ENCODE measurements at regions not wholly inside any gene's neighbourhood (a gene's known extent, or its start where the extent isn't known, plus 50 kb on each side); places are given as distances from the start of the nearest gene placed in this dataset.

DNA sequence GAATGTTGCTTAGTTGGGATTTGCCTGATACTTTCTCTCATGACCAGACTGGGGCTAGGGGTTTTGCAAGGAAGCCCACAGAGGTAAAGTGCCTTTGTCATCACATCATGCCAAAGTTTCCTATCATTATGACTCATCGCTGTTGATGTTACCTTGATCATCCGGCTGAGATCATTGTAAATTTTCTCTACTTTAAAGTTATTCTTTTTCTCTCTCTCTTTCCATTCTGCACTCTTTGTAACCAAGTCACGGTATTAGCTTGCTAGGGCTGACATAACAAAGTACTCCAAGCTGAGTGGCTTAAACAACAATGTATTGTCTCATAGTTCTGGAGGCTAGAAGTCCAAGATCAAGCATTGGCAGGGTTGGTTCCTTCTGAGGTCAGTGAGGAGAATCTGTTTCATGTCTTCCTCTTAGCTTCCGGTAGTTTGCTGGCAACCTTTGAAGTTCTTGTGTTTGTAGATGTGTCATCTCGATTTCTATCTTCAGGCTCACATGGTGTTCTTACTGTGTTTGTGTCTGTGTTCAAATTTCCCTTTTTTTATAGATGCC is 113.0 kb downstream of the DTHD1 start:
- no peak for DNase-seq

DNA sequence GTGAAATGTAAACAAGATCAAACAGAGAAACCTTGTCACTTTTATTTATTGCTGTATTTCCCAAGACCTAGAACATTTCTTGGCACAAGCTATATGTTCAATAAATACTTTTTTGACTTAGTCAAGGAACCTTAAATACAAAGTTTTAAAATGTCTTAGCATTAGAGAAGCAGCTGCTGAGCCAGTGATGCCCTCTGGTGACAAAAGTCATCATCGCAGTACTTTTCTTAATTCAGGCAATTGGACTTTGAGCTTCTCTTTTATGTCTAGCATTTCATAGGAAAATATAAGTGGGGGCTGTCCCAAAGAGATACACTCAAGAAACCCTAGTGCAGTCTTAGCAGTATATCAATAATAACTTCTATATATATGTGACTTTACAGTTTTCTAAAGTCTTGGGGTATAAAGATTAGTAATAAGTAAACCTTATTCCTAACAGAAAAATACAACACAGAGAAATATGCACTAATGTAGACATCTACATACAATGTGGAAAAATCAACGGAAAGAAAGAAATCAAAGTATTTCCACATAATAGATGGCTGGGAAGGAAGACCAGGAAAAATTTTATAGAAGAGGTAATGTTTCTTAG is 118.4 kb downstream of the DTHD1 start:
- no peak for DNase-seq

DNA sequence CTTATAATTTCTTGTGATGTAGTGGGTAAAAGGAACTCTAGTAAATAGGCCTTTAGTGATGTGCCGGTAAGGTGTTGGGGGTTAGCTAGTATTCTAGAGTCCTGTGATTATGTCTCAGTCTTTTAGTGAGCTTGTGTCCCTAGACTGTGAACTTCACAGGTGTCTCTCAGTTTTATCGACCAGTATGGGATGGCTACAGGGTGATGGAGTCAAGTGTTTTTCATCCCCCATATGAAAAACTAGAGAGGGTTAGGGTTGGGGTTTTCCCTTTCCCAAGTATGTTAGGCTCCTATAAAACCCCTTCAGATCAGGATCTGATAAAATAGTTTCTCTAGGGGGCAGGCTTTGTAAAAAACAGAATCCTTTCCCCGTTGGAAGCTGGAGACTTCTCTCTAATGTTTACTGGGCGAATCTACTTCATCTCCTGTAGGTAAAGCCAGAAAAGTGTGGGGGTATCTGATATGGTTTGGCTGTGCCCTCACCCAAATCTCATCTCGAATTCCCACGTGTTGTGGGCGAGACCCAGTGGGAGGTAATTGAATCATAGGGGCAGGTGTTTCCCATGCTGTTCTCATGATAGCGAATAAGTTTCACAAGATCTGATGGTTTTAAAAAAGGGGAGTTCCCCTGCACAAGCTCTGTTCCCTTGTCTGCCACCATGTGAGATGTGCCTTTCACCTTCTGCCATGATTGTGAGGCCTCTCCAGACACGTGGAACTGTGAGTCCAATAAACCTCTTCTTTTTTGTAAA is 120.8 kb downstream of the DTHD1 start:
- no peak for DNase-seq

DNA sequence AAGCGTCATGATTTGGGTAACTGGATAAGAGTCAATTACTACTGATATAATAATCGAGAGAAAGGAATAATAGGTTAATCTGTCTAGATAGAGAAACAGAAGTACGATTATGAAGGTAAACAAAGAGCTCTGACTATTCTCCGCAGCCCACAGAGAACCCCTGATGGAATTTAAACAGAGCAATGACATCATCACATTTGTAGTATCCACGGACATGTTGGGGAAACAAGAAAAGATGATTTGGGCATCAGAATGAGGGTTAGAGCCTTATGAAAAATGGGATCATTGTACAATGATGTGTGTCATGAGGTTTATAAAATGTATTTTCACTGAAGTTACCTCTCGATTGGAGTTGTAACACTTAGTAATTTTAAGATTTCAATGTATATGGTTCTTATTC is 129.9 kb downstream of the DTHD1 start:
- no peak for DNase-seq

GRCh38 chr4:36414248-36414647 is 132.8 kb downstream of the DTHD1 start:
- DNase-seq = peak; percentile 7

DNA sequence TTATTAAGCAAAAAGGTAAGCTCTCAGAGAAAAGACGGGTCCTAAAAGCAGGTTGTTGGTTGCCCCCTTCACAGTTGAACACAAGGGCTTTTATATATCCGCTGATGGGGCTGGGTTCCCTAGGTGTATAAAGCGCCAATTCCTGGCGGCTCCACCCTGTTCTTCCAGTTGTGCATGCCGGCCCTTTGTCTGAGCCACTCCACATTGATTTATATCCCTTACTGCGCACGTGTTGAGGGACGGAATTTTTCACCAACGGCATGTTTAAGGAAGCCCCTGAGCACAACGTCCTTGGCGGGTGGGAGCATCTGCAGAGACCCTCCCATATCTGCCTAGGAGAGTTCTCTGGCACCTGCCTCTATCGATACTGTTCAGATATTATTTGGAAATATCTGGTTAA is 135.7 kb downstream of the DTHD1 start:
- no peak for DNase-seq

- DNase-seq = no peak
These were observed 138.8 kb downstream of the DTHD1 start for GRCh38 chr4:36420111-36420679.

GRCh38 chr4:36422607-36423006 is 141.2 kb downstream of the DTHD1 start:
- no peak for DNase-seq

- DNase-seq = no peak
These were observed 145.3 kb downstream of the DTHD1 start for GRCh38 chr4:36426741-36427140.

DNA sequence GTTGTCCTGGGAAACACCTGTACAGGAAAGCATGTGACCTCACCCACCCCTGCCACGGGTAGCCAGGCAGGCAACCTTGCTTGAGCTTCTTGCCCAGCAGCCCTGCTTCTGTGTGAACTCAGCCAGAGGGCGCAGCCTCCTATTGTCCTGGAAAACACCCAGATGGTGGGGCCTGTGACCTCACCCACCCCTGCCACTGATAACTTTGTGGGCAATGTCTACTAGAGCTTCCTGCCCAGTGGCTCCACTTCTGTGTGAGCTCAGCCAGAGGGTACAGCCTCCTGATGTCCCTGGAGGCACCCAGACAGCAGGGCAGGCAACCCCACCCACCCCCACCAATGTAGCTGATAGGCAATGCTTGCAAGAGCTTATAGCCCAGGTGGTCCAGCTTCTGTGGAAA is 146.3 kb downstream of the DTHD1 start:
- no peak for DNase-seq

GRCh38 chr4:36432586-36432985 is 151.2 kb downstream of the DTHD1 start:
- DNase-seq = no peak

- DNase-seq = no peak
These were observed 158.1 kb downstream of the DTHD1 start for GRCh38 chr4:36439556-36439955.

DNA sequence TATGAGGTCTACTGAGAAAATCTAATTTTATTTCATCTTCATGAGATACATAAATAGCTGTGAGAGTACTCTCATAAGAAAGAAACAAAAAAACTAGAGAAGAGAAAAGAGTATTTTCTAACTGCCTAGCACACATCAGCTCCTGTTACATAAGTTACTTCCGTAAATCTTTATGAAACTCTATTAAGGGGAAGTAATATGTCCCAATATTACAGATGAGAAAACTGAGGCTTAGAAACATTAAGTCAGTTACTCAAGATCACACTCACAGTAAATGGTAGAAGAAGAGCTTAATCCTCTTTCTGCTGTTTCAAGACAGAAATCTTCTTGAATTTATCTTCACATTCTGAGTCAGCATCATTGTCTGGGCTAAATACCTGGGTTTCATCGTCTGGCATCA is 164.1 kb downstream of the DTHD1 start:
- no peak for DNase-seq

DNA sequence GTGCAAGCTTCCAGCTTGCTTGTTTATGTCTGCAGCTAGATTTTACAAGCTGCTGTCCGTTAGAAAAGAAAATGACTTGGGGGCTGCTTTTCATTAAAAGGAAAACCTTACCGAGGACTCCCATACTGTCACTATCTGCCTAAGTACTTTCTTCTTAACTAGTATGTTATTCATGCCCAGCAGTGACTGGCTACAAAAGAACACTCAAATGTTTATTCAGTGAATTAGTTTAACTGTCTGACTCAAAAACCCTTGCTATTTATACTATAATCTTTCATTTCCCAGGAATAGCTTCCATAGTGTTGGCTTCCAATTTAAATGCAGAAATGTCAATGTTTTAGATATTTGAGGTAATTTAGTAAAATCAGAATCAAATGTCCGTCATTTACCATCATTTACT is 164.9 kb downstream of the DTHD1 start:
- no peak for DNase-seq

- DNase-seq = no peak
These were observed 179.9 kb downstream of the DTHD1 start for GRCh38 chr4:36461344-36461743.

DNA sequence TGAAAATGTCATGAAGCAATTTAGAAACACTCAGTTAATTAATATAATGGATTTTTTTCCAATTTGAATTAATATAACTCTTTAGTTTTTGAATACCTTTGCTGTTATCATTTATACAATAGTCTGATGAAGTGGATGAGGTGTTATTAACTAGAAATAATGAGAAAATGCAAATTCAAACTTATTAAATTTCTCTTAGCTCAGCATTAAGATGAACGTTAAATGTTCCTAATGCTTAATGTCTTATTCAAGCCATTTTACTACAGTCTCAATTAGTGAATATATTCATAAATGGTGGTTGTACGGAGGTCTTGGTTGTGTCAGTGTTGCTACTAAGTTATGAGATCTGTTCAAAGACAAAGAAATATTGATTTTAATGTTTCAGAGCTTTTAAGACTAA is 186.3 kb downstream of the DTHD1 start:
- no peak for DNase-seq

DNA sequence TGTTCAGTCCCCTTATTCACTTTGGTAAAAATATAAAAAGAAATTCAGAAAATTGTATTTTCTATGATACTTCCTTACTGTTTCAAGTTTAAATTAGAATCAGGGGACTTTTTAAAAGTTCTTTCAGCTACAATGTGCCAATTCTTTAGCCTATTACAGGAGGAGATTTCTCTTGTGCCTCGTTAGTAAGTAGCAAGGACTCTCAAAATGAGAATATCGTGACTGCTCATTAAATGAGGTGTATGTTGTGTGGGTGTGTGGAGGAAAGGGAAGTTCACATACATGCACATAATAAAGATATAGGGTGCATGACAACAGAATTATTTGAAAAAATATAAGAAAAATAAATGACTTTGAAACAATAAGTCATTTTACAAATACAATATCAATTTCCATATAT is 190.5 kb downstream of the DTHD1 start:
- DNase-seq = no peak

DNA sequence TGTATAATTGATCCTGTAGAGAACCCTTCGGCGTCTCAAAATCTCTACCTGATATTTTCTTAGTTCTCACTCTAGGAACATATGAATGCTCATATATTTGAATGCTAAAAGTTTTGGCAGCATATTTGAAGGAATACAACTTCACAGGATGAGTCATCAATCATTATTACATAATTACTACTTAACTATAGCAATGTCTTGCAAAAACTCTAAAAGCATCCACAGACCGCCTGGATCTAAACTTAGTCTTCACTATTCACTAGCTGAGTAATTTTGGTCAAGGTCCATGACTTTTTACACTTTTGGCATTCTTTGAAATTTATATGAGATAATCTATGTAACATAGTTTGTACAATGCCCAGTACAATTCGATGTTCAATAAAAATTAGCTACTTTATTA is 194.7 kb downstream of the DTHD1 start:
- no peak for DNase-seq

DNA sequence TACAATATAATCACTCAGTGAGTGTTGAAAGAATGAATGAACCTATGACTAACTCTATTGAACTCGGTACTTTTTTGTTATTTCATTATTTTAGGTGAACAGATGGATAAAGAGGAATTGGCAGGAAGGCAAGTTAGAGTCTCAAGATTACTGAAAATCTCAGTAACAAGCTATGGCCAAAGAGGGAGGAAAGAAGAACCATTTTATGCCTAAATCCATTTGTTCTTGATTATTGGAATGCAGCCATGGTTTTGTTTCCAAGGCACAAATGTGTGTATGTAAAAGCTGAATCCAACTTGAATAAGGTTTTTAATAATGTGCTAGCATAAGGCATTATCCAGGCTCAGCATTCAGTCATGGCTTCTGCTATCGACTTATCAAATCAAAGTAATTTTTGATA is 196.4 kb downstream of the DTHD1 start:
- no peak for DNase-seq

DNA sequence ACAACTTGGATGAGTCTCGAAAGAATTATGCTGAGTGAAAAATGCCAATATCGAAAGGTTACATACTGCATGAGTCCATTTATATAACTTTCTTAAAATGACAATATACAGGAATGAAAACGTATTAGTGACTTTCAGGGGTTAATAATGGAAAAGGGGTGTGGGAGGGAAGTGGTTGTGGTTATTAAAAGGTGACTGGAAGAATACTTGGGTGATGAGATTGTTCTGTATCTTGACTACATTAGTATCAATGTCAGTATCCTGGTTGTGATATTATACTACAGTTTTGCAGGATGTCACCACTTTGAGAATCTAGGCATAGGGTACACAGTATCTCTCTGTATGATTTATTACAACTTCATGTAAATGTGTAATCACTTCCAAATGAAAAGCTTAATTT is 204.5 kb downstream of the DTHD1 start:
- DNase-seq = no peak

- no peak for DNase-seq
These were observed 208.4 kb downstream of the DTHD1 start for GRCh38 chr4:36489798-36490197.

DNA sequence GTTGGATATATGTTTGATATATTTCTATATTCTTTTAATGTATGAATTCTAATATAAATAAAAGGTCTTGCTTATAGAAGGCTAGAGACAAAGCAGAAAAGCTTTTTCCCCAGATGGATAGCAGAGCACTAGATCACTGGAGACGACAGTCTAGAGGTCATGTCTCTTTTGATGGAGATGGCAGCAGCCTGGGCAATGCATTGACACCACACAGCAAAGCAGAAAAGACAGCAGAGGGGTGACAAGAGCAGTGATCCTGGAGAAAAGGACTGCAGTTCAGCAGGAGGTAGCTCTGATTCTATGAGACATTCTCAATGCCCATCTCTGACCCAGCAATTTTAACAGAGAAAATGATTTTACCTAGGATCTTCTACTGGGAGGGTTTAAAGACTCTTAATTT is 210.6 kb downstream of the DTHD1 start:
- DNase-seq = no peak

- DNase-seq = no peak
These were observed 211.2 kb downstream of the DTHD1 start for GRCh38 chr4:36492590-36492989.

GRCh38 chr4:36493251-36493650 is 211.8 kb downstream of the DTHD1 start:
- no peak for DNase-seq

Data from COR-L47 (cell line).